Epithelial cell of esophagus (primary cell): ENCODE measurements at regions not wholly inside any gene's neighbourhood (a gene's known extent, or its start where the extent isn't known, plus 50 kb on each side); places are given as distances from the start of the nearest gene placed in this dataset.

Source experiments
- DNase-seq: peaks from one replicate; pipeline ENCODE4 v3.0.0; 2010; ENCODE audit warnings: low read depth
- H3K4me3 ChIP-seq: 2 replicates; pipeline ENCODE4 v1.5.1; 2011; ENCODE audit warnings: mild to moderate bottlenecking, low read length, control low read depth
- CTCF ChIP-seq: IDR thresholded peaks from 2 replicates; pipeline ENCODE4 v1.5.1; 2011; ENCODE audit warnings: low read depth, mild to moderate bottlenecking, low read length, control low read depth, inconsistent platforms; ENCODE audit not compliant: insufficient read depth; ENCODE audit errors: missing control alignments

DNA sequence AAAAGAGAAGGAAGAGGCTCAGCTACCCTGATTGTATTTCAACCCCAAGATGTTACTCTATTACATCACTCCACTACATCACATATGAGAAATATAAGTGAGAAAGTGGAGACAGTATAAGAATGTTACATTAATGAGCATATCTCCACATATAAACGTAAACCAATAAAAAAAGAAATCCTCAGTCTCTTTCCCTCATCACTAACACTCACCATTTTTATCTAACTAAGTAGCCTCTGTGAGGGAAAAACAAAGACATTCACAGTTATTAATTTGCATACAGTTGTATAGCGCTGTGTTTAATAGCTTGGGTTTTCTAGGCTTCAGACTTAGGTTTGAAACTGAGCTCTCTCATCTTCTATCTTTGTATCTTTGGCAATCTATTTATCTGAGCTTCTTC, 489.1 kb upstream of the LRRTM4 start:
- H3K4me3 ChIP-seq, result no peak overlapping the region
- DNase-seq, result no peak
- no peak for TF ChIP-seq CTCF

- no peak for DNase-seq
- no peak for TF ChIP-seq CTCF
- H3K4me3 ChIP-seq, result no peak overlapping the region
These were observed 498.3 kb upstream of the LRRTM4 start for GRCh38 chr2:78020491-78020890.

- DNase-seq, result no peak
- TF ChIP-seq CTCF, result no peak
These were observed 501.2 kb upstream of the LRRTM4 start for GRCh38 chr2:78023356-78023755.

GRCh38 chr2:78024996-78025395, 502.8 kb upstream of the LRRTM4 start:
- no peak for TF ChIP-seq CTCF
- no peak overlapping the region for H3K4me3 ChIP-seq
- no peak for DNase-seq

More at GRCh38 chr2:78023356-78023755, 501.2 kb upstream of the LRRTM4 start:
- H3K4me3 ChIP-seq, result no peak overlapping the region

DNA sequence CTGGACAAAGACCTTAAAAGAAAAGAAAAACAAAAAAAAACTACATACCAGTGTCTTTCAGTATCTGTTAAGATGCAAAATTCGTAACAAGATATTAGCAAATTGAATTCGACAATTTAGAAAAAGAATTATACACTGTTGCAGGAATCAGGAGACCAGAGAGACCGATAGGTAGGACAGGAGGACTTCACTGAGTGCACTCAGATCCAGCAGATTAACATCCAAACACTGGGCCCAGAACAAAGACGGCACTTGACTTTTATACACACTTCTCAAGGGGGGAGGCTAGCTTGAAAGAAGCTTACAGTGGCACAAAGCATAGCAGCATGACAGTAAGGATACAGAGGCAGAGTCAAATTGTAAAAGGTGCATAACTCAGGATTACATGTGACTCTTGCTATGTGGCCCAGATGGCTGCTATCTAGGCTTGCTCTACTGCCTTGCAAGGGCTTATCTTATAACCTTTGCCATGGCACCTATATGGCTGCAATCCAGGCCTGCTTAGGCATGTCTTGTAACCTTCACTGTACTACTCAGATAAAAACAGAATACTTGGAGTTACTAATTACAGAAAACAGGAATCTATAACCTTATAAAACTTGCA, 507.3 kb upstream of the LRRTM4 start:
- TF ChIP-seq CTCF, result no peak
- peak; percentile 0 for DNase-seq

DNA sequence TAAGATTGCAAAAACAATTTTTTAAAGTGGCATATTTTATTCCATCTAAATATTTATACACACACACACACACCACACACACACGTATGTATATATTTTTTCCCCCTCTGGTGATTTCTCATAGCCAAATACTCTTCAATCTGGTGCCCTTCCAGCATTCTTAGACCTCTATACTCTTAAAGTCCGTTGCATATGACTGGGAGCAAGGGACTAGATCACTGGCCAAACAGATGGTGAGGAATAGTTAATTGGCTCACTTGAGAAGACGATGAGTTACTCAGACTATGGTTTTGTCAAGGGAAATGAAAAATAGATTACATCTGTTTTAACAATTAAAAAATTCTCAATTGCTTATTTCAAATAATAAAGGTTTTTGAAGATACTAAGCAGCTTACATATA, 512.5 kb upstream of the LRRTM4 start:
- no peak for TF ChIP-seq CTCF
- DNase-seq, result no peak
- no peak overlapping the region for H3K4me3 ChIP-seq

More for the DNA sequence above, 507.3 kb upstream of the LRRTM4 start:
- H3K4me3 ChIP-seq, result no peak overlapping the region

DNA sequence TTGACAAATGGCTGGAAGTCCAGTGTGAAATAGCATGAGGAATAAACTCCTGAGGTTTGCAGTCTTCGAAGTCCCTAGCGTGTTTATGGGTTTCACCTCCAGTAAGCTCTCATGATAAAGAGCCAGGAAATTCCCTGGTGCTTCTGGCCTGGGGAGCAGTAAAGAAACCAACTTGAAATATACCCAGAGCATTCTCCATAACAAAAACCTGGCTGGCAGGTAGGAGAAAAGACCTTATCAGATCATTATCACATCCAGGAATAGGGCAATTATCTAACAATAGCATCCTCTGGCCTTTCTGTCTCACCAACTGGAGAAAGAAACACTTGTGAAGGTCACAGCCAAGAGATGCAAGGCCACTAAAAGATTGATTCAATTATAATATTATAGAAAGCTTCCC, 513.6 kb upstream of the LRRTM4 start:
- TF ChIP-seq CTCF, result no peak
- H3K4me3 ChIP-seq, result no peak overlapping the region
- no peak for DNase-seq
